SK-N-SH (cell line): ENCODE measurements at regions not wholly inside any gene's neighbourhood (a gene's known extent, or its start where the extent isn't known, plus 50 kb on each side); places are given as distances from the start of the nearest gene placed in this dataset.

Experiments used
- CTCF ChIA-PET: fragments of 300-600, 350-600 bp; formaldehyde crosslinking; extraction: SDS; loops from one replicate; lab custom pipeline; 2021; lab: Yijun Ruan, JAX
- POLR2A ChIA-PET: fragments of 350-600 bp; sonication (Branson Sonifier 250); formaldehyde crosslinking; extraction: SDS; loops from one replicate; lab custom pipeline; 2020; ENCODE audit warnings: antibody characterized with exemption, inconsistent platforms; lab: Yijun Ruan, JAX
- DNase-seq: peaks from one replicate; pipeline ENCODE4 v3.0.0; 2012
- H2AFZ ChIP-seq: fragments of 200-600 bp; sonication (generic); 2 replicates; pipeline ENCODE4 v1.8.1; 2016; ENCODE audit warnings: antibody characterized with exemption, mild to moderate bottlenecking, low read depth
- H3F3A ChIP-seq: fragments of 200-600 bp; sonication (generic); replicated peaks from 2 replicates; pipeline ENCODE3; 2016; ENCODE audit warnings: antibody characterized with exemption, mild to moderate bottlenecking; ENCODE audit not compliant: insufficient read depth
- H3K27ac ChIP-seq, 2 experiments: fragments of 200-500 bp in 1 of 2; fragments of 200-600 bp in 1 of 2; sonication (Bioruptor generic) in 1 of 2; sonication (generic), shearing (Covaris generic) in 1 of 2; 2 replicates each; pipeline versions ENCODE4 v1.5.1 to v1.6.1; 2014 to 2016; ENCODE audit warnings: low read depth in 2 of 2, inconsistent platforms in 1 of 2, low read length in 1 of 2, mild to moderate bottlenecking in 1 of 2, mixed read lengths in 1 of 2
- H3K27me3 ChIP-seq: fragments of 200-600 bp; sonication (generic), shearing (Covaris generic); 2 replicates; pipeline ENCODE4 v1.6.1; 2016; ENCODE audit warnings: mixed run types; ENCODE audit not compliant: insufficient read depth
- H3K36me3 ChIP-seq, 2 experiments: fragments of 200-500 bp in 1 of 2; fragments of 200-600 bp in 1 of 2; sonication (Bioruptor generic) in 1 of 2; sonication (generic) in 1 of 2; replicated peaks in 1 of 2; 2 replicates each; pipeline versions ENCODE3 to v1.5.1; 2014 to 2016; ENCODE audit warnings: low read length in 1 of 2, mild to moderate bottlenecking in 1 of 2; ENCODE audit not compliant: insufficient read depth in 2 of 2, control insufficient read depth in 1 of 2
- H3K4me1 ChIP-seq, 2 experiments: fragments of 200-500 bp in 1 of 2; fragments of 200-600 bp in 1 of 2; sonication (Bioruptor generic) in 1 of 2; sonication (generic), shearing (Covaris generic) in 1 of 2; 2 replicates each; pipeline versions ENCODE4 v1.5.1 to v1.6.1; 2014 to 2016; ENCODE audit warnings: low read depth in 1 of 2, low read length in 1 of 2, mixed run types in 1 of 2; ENCODE audit not compliant: insufficient read depth in 2 of 2, control insufficient read depth in 1 of 2
- H3K4me2 ChIP-seq: fragments of 200-600 bp; sonication (generic), shearing (Covaris generic); 2 replicates; pipeline ENCODE4 v1.6.1; 2017; ENCODE audit warnings: mixed run types
- H3K4me3 ChIP-seq, 2 experiments: fragments of 200-500 bp in 1 of 2; fragments of 200-600 bp in 1 of 2; sonication (Bioruptor generic) in 1 of 2; sonication (generic), shearing (Covaris generic) in 1 of 2; 2 replicates each; pipeline versions ENCODE4 v1.5.1 to v1.8.1; 2014 to 2016; ENCODE audit warnings: low read depth in 2 of 2, inconsistent platforms in 1 of 2, low read length in 1 of 2, mild to moderate bottlenecking in 1 of 2, mixed read lengths in 1 of 2, moderate library complexity in 1 of 2
- H3K79me2 ChIP-seq: fragments of 200-600 bp; sonication (generic); 2 replicates; pipeline ENCODE4 v1.8.1; 2017; ENCODE audit warnings: mild to moderate bottlenecking; ENCODE audit not compliant: insufficient read depth
- H3K9ac ChIP-seq: fragments of 200-600 bp; sonication (generic); 2 replicates; pipeline ENCODE4 v1.6.1; 2017; ENCODE audit warnings: mixed run types
- H3K9me2 ChIP-seq: fragments of 200-600 bp; sonication (generic); 2 replicates; pipeline ENCODE4 v1.6.1; 2017; ENCODE audit warnings: mixed run types
- H3K9me3 ChIP-seq: fragments of 200-600 bp; sonication (generic); 2 replicates; pipeline ENCODE4 v1.6.1; 2017; ENCODE audit warnings: mixed run types, mild to moderate bottlenecking, moderate library complexity
- H4K20me1 ChIP-seq: fragments of 200-600 bp; sonication (generic); 2 replicates; pipeline ENCODE4 v1.6.1; 2017; ENCODE audit warnings: mild to moderate bottlenecking, mixed run types; ENCODE audit not compliant: insufficient read depth
- CHD2 ChIP-seq: fragments of 150-350 bp; IDR thresholded peaks from 2 replicates; pipeline ENCODE4 v1.6.1; 2018; ENCODE audit warnings: low read length; ENCODE audit not compliant: partially characterized antibody
- CTCF ChIP-seq: fragments of 200-600 bp; sonication (generic); IDR thresholded peaks from 2 replicates; pipeline ENCODE4 v1.6.1; 2017; ENCODE audit warnings: antibody characterized with exemption, mild to moderate bottlenecking, moderate library complexity
- EP300 ChIP-seq, 2 experiments: IDR thresholded peaks; 2 replicates each; pipeline versions ENCODE4 v1.4.0 to v1.6.1; 2012; ENCODE audit warnings: borderline replicate concordance in 1 of 2, low read depth in 1 of 2, low read length in 1 of 2
- FOSL2 ChIP-seq: IDR thresholded peaks from 2 replicates; pipeline ENCODE4 v1.4.0; 2012; ENCODE audit warnings: low read depth, mild to moderate bottlenecking, moderate library complexity, borderline replicate concordance
- GABPA ChIP-seq: IDR thresholded peaks from 2 replicates; pipeline ENCODE4 v1.4.0; 2012; ENCODE audit warnings: low read depth, mild to moderate bottlenecking
- GATA2 ChIP-seq: sonication (generic); formaldehyde crosslinking; IDR thresholded peaks from 2 replicates; pipeline ENCODE4 v1.5.0; 2020; ENCODE audit warnings: mild to moderate bottlenecking, missing genetic modification reagents
- MEF2A ChIP-seq: IDR thresholded peaks from 2 replicates; pipeline ENCODE4 v1.4.0; 2012; ENCODE audit warnings: low read depth, borderline replicate concordance
- MXI1 ChIP-seq: IDR thresholded peaks from 2 replicates; pipeline ENCODE4 v1.6.1; 2012; ENCODE audit warnings: mild to moderate bottlenecking, low read depth, low read length, improper control_type of control experiment
- NFIC ChIP-seq: IDR thresholded peaks from 2 replicates; pipeline ENCODE4 v1.4.0; 2012; ENCODE audit warnings: borderline replicate concordance
- NRF1 ChIP-seq: IDR thresholded peaks from 2 replicates; pipeline ENCODE4 v1.6.1; 2012; ENCODE audit warnings: low read depth, mild to moderate bottlenecking, low read length
- POLR2AphosphoS5 ChIP-seq: IDR thresholded peaks from 2 replicates; pipeline ENCODE4 v1.6.1; 2012; ENCODE audit warnings: low read depth, low read length
- RFX5 ChIP-seq: IDR thresholded peaks from 2 replicates; pipeline ENCODE4 v1.6.1; 2012; ENCODE audit warnings: mild to moderate bottlenecking, improper control_type of control experiment, low read length
- RXRA ChIP-seq: IDR thresholded peaks from 2 replicates; pipeline ENCODE4 v1.4.0; 2012; ENCODE audit warnings: low read depth, mild to moderate bottlenecking, borderline replicate concordance
- SIN3A ChIP-seq: IDR thresholded peaks from 2 replicates; pipeline ENCODE4 v1.6.1; 2012; ENCODE audit warnings: low read depth, mild to moderate bottlenecking, low read length, moderate library complexity, borderline replicate concordance
- SMC3 ChIP-seq: IDR thresholded peaks from 2 replicates; pipeline ENCODE4 v1.6.1; 2012; ENCODE audit warnings: low read depth, low read length, improper control_type of control experiment
- TCF12 ChIP-seq: IDR thresholded peaks from 2 replicates; pipeline ENCODE4 v1.4.0; 2012
- YY1 ChIP-seq: IDR thresholded peaks from 2 replicates; pipeline ENCODE4 v1.4.0; 2012; ENCODE audit warnings: low read depth, mild to moderate bottlenecking
- ZBTB33 ChIP-seq: IDR thresholded peaks from 2 replicates; pipeline ENCODE4 v1.4.0; 2012; ENCODE audit warnings: low read depth, borderline replicate concordance
- WGBS: methylation state at CpG from one replicate; pipeline ENCODE4 v1.1.6; 2017; ENCODE audit warnings: low lambda C conversion rate; 5-methylcytosine and 5-hydroxymethylcytosine counted together
- TF ChIP-seq, protein P1 (sequence below): fragments of 150-350 bp; IDR thresholded peaks from 2 replicates; pipeline ENCODE4 v1.6.1; 2017; ENCODE audit warnings: antibody characterized with exemption, low read length, low read depth, borderline replicate concordance
- TF ChIP-seq, protein P2 (sequence below): fragments of 150-350 bp; IDR thresholded peaks from 2 replicates; pipeline ENCODE4 v1.6.1; 2016; ENCODE audit warnings: mild to moderate bottlenecking, low read depth, low read length

- H3K27ac ChIP-seq: peak overlapping the region in 1 of 2 experiments; percentile 14; a peak in 1 of 4 replicates
- no peak overlapping the region for H3K4me3 ChIP-seq
- no peaks in the 10 kb centered on the region for H3K9me2 ChIP-seq
- ChIA-PET POLR2A (no interaction called here), CTCF (no interaction called here)
- H3K9ac ChIP-seq: no peak overlapping the region
- H3K36me3 ChIP-seq: no peaks in the 10 kb centered on the region
- 0 out of 2 replicates have a peak, but pooled peaks cover 1% of the 10 kb centered on the region for H3K27me3 ChIP-seq
- peak overlapping the region; percentile 26; the same call in 1 of the 2 replicates for H2AFZ ChIP-seq
- H3F3A ChIP-seq: no peaks in the 10 kb centered on the region
- no peaks in the 10 kb centered on the region for H3K4me1 ChIP-seq
- H3K9me3 ChIP-seq: no peaks in the 10 kb centered on the region
- TF ChIP-seq EP300 (IDR thresholded peaks at IDR 0.05; ENCODE audit: borderline replicate concordance in 1 of 2, low read depth in 1 of 2, low read length in 1 of 2) (no peak), ZBTB33 (no peak), RFX5 (no peak), RXRA (no peak), MEF2A (no peak), CTCF (no peak), YY1 (no peak), NFIC (no peak), CHD2 (no peak), GATA2 (CRISPR knock-in tag) (no peak), SIN3A (no peak), GABPA (no peak), POLR2AphosphoS5 (no peak), NRF1 (no peak), SMC3 (no peak), MXI1 (no peak), FOSL2 (no peak), TCF12 (no peak)
- TF ChIP-seq, protein P1, sequence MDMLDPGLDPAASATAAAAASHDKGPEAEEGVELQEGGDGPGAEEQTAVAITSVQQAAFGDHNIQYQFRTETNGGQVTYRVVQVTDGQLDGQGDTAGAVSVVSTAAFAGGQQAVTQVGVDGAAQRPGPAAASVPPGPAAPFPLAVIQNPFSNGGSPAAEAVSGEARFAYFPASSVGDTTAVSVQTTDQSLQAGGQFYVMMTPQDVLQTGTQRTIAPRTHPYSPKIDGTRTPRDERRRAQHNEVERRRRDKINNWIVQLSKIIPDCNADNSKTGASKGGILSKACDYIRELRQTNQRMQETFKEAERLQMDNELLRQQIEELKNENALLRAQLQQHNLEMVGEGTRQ: no peak
- TF ChIP-seq, protein P2, sequence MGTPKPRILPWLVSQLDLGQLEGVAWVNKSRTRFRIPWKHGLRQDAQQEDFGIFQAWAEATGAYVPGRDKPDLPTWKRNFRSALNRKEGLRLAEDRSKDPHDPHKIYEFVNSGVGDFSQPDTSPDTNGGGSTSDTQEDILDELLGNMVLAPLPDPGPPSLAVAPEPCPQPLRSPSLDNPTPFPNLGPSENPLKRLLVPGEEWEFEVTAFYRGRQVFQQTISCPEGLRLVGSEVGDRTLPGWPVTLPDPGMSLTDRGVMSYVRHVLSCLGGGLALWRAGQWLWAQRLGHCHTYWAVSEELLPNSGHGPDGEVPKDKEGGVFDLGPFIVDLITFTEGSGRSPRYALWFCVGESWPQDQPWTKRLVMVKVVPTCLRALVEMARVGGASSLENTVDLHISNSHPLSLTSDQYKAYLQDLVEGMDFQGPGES: no peak
- TF ChIP-seq, all 33 proteins: peak for 0
- WGBS: 14% methylated on average over 3 of the region's 3 CpGs
- no peaks in the 10 kb centered on the region for H4K20me1 ChIP-seq
- H3K4me2 ChIP-seq: no peak overlapping the region
- H3K79me2 ChIP-seq: no peaks in the 10 kb centered on the region
- no peak for DNase-seq
Observed at GRCh38 chr6:9468277-9468676, 946.6 kb downstream of the TFAP2A start.
